ENCODE measurements at regions not wholly inside any gene's neighbourhood (a gene's known extent, or its start where the extent isn't known, plus 50 kb on each side); places are given as distances from the start of the nearest gene placed in this dataset.

DNA sequence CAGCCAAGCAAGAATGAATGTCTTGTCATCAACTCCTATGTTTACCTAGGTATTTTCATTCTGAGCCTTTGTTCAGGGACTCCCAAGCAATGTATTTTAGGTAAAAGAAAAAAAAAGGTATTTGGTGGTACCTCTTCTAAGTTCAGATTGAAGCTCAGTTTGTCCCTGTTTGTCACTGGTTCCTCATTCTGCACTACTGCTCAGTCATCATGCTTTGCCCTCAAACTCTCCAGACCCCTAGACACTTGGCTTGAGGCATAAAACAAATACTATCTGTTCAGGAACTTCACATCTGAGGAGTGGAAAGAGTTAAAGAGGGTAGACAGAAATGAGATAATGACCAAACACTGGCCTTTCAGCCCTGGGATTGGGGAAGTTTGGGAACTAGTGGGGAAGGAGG lies 163.6 kb upstream of the HNRNPA3 start:
- no peak overlapping the region for H3K27ac ChIP-seq
- H3K27me3 ChIP-seq (replicated peaks; ENCODE audit: insufficient read depth): no peaks in the 10 kb centered on the region
- DNase-seq (ENCODE audit: low spot score) (no peak), ATAC-seq (ENCODE audit: insufficient number of reproducible peaks, low FRiP score, low read depth) (no peak)
- no peaks in the 10 kb centered on the region for H3K36me3 ChIP-seq
- no peak overlapping the region for H3K4me3 ChIP-seq
- TF ChIP-seq, protein P1, sequence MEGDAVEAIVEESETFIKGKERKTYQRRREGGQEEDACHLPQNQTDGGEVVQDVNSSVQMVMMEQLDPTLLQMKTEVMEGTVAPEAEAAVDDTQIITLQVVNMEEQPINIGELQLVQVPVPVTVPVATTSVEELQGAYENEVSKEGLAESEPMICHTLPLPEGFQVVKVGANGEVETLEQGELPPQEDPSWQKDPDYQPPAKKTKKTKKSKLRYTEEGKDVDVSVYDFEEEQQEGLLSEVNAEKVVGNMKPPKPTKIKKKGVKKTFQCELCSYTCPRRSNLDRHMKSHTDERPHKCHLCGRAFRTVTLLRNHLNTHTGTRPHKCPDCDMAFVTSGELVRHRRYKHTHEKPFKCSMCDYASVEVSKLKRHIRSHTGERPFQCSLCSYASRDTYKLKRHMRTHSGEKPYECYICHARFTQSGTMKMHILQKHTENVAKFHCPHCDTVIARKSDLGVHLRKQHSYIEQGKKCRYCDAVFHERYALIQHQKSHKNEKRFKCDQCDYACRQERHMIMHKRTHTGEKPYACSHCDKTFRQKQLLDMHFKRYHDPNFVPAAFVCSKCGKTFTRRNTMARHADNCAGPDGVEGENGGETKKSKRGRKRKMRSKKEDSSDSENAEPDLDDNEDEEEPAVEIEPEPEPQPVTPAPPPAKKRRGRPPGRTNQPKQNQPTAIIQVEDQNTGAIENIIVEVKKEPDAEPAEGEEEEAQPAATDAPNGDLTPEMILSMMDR (IDR thresholded peaks at IDR 0.05): no peak
- H3K4me1 ChIP-seq (ENCODE audit: control insufficient read depth in 1 of 2, low read depth in 2 of 2): no peaks in the 10 kb centered on the region
- H3K9me3 ChIP-seq: no peaks in the 10 kb centered on the region

DNA sequence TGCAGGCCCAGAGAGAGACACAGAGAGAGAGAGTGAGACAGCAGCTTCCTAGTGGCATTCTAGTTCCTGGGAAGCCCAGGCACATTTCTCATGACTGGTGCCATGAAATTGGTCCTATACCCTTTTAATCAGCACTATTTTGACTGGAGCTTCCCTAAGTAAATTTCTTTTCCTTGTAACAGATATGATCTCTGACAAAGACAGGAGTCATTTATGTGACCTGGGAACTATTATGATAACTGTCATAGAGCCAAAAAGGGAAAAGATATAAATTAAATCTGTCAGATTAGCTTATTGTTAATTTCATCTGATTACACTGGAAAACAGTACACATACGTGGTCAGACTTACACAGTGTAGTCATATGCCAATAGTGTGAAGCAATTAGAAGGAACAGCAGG lies 161.3 kb upstream of the HNRNPA3 start:
- Histone ChIP-seq H3K27me3 (replicated peaks; ENCODE audit: insufficient read depth) (no peaks in the 10 kb centered on the region), H3K4me3 (no peak overlapping the region), H3K4me1 (ENCODE audit: control insufficient read depth in 1 of 2, low read depth in 2 of 2) (no peaks in the 10 kb centered on the region), H3K36me3 (no peaks in the 10 kb centered on the region), H3K27ac (no peak overlapping the region), H3K9me3 (no peaks in the 10 kb centered on the region)
- ATAC-seq (ENCODE audit: insufficient number of reproducible peaks, low FRiP score, low read depth) (no peak), DNase-seq (ENCODE audit: low spot score) (no peak)
- TF ChIP-seq, protein P1 (IDR thresholded peaks at IDR 0.05): no peak

GRCh38 chr2:177052471-177052870 lies 160.1 kb upstream of the HNRNPA3 start:
- Histone ChIP-seq H3K4me1 (ENCODE audit: control insufficient read depth in 1 of 2, low read depth in 2 of 2) (no peaks in the 10 kb centered on the region), H3K9me3 (no peaks in the 10 kb centered on the region), H3K4me3 (no peak overlapping the region), H3K36me3 (no peaks in the 10 kb centered on the region), H3K27me3 (replicated peaks; ENCODE audit: insufficient read depth) (no peaks in the 10 kb centered on the region), H3K27ac (no peak overlapping the region)
- TF ChIP-seq, protein P1 (IDR thresholded peaks at IDR 0.05): no peak
- no peak for DNase-seq (ENCODE audit: low spot score)
- no peak for ATAC-seq (ENCODE audit: insufficient number of reproducible peaks, low FRiP score, low read depth)

DNA sequence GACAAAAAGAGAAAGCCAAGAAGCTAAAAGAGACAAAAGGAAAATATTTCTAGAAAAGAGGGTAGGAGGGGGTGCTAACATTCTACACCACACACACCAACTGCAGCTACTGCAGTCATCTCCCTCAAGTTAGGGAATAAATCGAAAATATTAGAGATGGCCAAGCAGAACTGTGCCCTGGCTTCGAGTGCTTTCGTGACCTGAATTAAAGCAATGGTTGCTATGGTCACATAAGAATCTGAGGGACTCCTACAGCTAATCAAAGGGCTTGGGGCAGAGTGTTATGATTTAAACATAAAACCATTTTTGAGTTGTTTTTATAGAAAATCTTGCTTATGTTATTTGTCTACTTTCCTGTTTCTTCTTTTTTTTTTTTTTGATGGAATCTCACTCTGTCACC lies 159.6 kb upstream of the HNRNPA3 start:
- Histone ChIP-seq H3K4me1 (ENCODE audit: control insufficient read depth in 1 of 2, low read depth in 2 of 2) (no peaks in the 10 kb centered on the region), H3K36me3 (no peaks in the 10 kb centered on the region), H3K4me3 (no peak overlapping the region), H3K27ac (no peak overlapping the region), H3K27me3 (replicated peaks; ENCODE audit: insufficient read depth) (no peaks in the 10 kb centered on the region), H3K9me3 (no peaks in the 10 kb centered on the region)
- TF ChIP-seq, protein P1 (IDR thresholded peaks at IDR 0.05): no peak
- ATAC-seq (ENCODE audit: insufficient number of reproducible peaks, low FRiP score, low read depth) (no peak), DNase-seq (ENCODE audit: low spot score) (no peak)

- H3K36me3 ChIP-seq: no peaks in the 10 kb centered on the region
- TF ChIP-seq, protein P1 (IDR thresholded peaks at IDR 0.05): no peak
- no peak overlapping the region for H3K27ac ChIP-seq
- H3K4me3 ChIP-seq: no peak overlapping the region
- H3K4me1 ChIP-seq (ENCODE audit: control insufficient read depth in 1 of 2, low read depth in 2 of 2): no peaks in the 10 kb centered on the region
- H3K27me3 ChIP-seq (replicated peaks; ENCODE audit: insufficient read depth): no peaks in the 10 kb centered on the region
- DNase-seq (ENCODE audit: low spot score) (no peak), ATAC-seq (ENCODE audit: insufficient number of reproducible peaks, low FRiP score, low read depth) (no peak)
- no peaks in the 10 kb centered on the region for H3K9me3 ChIP-seq
Observed at GRCh38 chr2:177053716-177054115, 158.9 kb upstream of the HNRNPA3 start.

All from thoracic aorta (tissue), 2 donors.